ENCODE measurements at regions not wholly inside any gene's neighbourhood (a gene's known extent, or its start where the extent isn't known, plus 50 kb on each side); places are given as distances from the start of the nearest gene placed in this dataset.

- TF ChIP-seq CTCF (IDR thresholded peaks at IDR 0.05) (no peak), EZH2 (IDR thresholded peaks at IDR 0.05; ENCODE audit: borderline replicate concordance, insufficient read depth, low read depth, low read length, poor library complexity, severe bottlenecking) (no peak)
Measured at GRCh38 chr2:192487636-192488035, 292.9 kb upstream of the TMEFF2 start.

Measured in B cell (primary cell).